Glutamatergic neuron (in vitro differentiated cells): ENCODE measurements at regions not wholly inside any gene's neighbourhood (a gene's known extent, or its start where the extent isn't known, plus 50 kb on each side); places are given as distances from the start of the nearest gene placed in this dataset.
"Not testable (repeated sequence)": the region's sequence is repeated elsewhere in the genome, so short reads cannot be mapped to it uniquely, and the experiment has no call there.

Experiments used
- DNase-seq: peaks from one replicate; pipeline ENCODE4 v3.0.0; 2022
- H3K27ac Mint-ChIP-seq: one replicate; pipeline ENCODE4 v1.8.0; 2020; ENCODE audit warnings: mild to moderate bottlenecking, mixed read lengths, inconsistent platforms; ENCODE audit not compliant: unreplicated experiment
- H3K27me3 Mint-ChIP-seq: one replicate; pipeline ENCODE4 v1.8.0; 2020; ENCODE audit warnings: mild to moderate bottlenecking, moderate library complexity, mixed read lengths, inconsistent platforms; ENCODE audit not compliant: unreplicated experiment
- H3K36me3 Mint-ChIP-seq: one replicate; pipeline ENCODE4 v1.8.0; 2020; ENCODE audit warnings: mild to moderate bottlenecking, mixed read lengths, inconsistent platforms; ENCODE audit not compliant: unreplicated experiment
- H3K4me1 Mint-ChIP-seq: one replicate; pipeline ENCODE4 v1.8.0; 2020; ENCODE audit warnings: mild to moderate bottlenecking, low read depth, mixed read lengths, inconsistent platforms; ENCODE audit not compliant: unreplicated experiment
- H3K4me3 Mint-ChIP-seq: one replicate; pipeline ENCODE4 v1.8.0; 2020; ENCODE audit warnings: mild to moderate bottlenecking, mixed read lengths, inconsistent platforms; ENCODE audit not compliant: unreplicated experiment
- H3K9me3 Mint-ChIP-seq: one replicate; pipeline ENCODE4 v1.8.0; 2020; ENCODE audit warnings: mild to moderate bottlenecking, moderate library complexity, mixed read lengths, inconsistent platforms; ENCODE audit not compliant: unreplicated experiment
- CTCF ChIP-seq: fragments of 200-600 bp; sonication (generic); IDR thresholded peaks from one replicate; pipeline ENCODE4 v1.5.0; 2021; ENCODE audit not compliant: partially characterized antibody, unreplicated experiment

GRCh38 chr13:85141401-85141800 is 657.8 kb downstream of the SLITRK6 start:
- no peak for TF ChIP-seq CTCF
- Mint-ChIP-seq H3K27ac (no peak overlapping the region), H3K4me1 (no peaks in the 10 kb centered on the region), H3K27me3 (no peaks in the 10 kb centered on the region), H3K36me3 (no peaks in the 10 kb centered on the region), H3K4me3 (no peak overlapping the region), H3K9me3 (no peaks in the 10 kb centered on the region)
- no peak for DNase-seq

- DNase-seq = no peak
- no peak overlapping the region for H3K27ac Mint-ChIP-seq
- TF ChIP-seq CTCF = no peak
- no peak overlapping the region for H3K4me3 Mint-ChIP-seq
- no peaks in the 10 kb centered on the region for H3K36me3 Mint-ChIP-seq
- H3K27me3 Mint-ChIP-seq = no peaks in the 10 kb centered on the region
- no peaks in the 10 kb centered on the region for H3K9me3 Mint-ChIP-seq
- no peaks in the 10 kb centered on the region for H3K4me1 Mint-ChIP-seq
Observed at GRCh38 chr13:85140192-85140591, 659.0 kb downstream of the SLITRK6 start.

GRCh38 chr13:85137516-85137915 is 661.7 kb downstream of the SLITRK6 start:
- Mint-ChIP-seq H3K4me1 (no peaks in the 10 kb centered on the region), H3K27ac (no peak overlapping the region), H3K4me3 (no peak overlapping the region), H3K9me3 (no peaks in the 10 kb centered on the region), H3K36me3 (no peaks in the 10 kb centered on the region), H3K27me3 (no peaks in the 10 kb centered on the region)
- DNase-seq = no peak
- TF ChIP-seq CTCF = no peak

- no peak for TF ChIP-seq CTCF
- H3K36me3 Mint-ChIP-seq = no peaks in the 10 kb centered on the region
- H3K4me1 Mint-ChIP-seq = no peaks in the 10 kb centered on the region
- no peak overlapping the region for H3K4me3 Mint-ChIP-seq
- H3K9me3 Mint-ChIP-seq = no peaks in the 10 kb centered on the region
- H3K27ac Mint-ChIP-seq = no peak overlapping the region
- H3K27me3 Mint-ChIP-seq = no peaks in the 10 kb centered on the region
- no peak for DNase-seq
Observed at GRCh38 chr13:85132986-85133385, 666.2 kb downstream of the SLITRK6 start.

GRCh38 chr13:85123501-85123900 is 675.7 kb downstream of the SLITRK6 start:
- not testable (repeated sequence) for H3K9me3 Mint-ChIP-seq, H3K4me1 Mint-ChIP-seq, H3K36me3 Mint-ChIP-seq, H3K4me3 Mint-ChIP-seq, H3K27me3 Mint-ChIP-seq, H3K27ac Mint-ChIP-seq, DNase-seq

- H3K9me3 Mint-ChIP-seq = no peaks in the 10 kb centered on the region
- no peaks in the 10 kb centered on the region for H3K36me3 Mint-ChIP-seq
- H3K27me3 Mint-ChIP-seq = no peaks in the 10 kb centered on the region
- H3K4me3 Mint-ChIP-seq = no peak overlapping the region
- H3K27ac Mint-ChIP-seq = no peak overlapping the region
- no peaks in the 10 kb centered on the region for H3K4me1 Mint-ChIP-seq
- DNase-seq = no peak
- TF ChIP-seq CTCF = no peak
Observed at GRCh38 chr13:85108356-85108755, 690.9 kb downstream of the SLITRK6 start.
